ENCODE measurements at regions not wholly inside any gene's neighbourhood (a gene's known extent, or its start where the extent isn't known, plus 50 kb on each side); places are given as distances from the start of the nearest gene placed in this dataset.
"Not testable (repeated sequence)": the region's sequence is repeated elsewhere in the genome, so short reads cannot be mapped to it uniquely, and the experiment has no call there.

DNA sequence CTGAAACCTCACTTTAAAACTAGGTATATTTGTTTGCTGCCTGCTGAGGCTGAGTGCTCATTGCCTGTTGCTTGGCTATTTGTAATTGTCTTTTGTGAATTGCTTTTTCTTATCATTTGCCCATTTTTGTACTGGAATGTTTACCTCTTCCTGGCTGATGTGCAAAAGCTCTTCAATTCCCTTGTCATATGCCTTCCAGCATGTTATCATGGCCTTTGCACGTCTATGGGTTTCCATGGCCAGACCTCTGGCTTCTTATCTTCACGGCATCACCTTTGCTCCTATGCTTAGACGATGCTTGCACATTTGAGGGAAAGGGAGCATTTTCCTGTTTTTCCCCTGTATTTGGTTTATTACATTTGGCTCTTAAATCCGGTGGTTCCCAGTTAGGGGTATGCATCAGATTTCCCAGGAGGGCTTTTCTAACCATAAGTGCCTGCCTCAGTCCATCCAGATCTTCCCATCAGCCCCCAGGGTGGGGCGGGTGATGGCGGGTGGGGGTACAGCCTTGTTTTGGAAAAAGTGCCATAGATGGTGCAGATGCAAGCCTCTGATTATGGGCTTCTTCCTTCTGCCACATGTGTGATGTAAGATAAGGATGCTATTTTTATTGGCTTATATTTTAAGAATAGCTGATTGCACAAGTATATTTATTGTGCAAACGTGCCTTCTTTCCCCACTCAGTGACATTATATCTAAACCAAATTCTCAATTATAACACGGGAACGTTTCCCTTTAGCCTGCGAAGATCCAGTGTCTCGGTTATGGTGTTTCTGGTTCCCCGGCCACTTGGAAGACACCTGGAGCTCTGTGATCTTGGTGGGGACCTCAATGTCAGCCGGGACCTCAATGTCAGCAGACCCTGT is 70.6 kb upstream of the SEPTIN5 start:
- no peak for DNase-seq

DNA sequence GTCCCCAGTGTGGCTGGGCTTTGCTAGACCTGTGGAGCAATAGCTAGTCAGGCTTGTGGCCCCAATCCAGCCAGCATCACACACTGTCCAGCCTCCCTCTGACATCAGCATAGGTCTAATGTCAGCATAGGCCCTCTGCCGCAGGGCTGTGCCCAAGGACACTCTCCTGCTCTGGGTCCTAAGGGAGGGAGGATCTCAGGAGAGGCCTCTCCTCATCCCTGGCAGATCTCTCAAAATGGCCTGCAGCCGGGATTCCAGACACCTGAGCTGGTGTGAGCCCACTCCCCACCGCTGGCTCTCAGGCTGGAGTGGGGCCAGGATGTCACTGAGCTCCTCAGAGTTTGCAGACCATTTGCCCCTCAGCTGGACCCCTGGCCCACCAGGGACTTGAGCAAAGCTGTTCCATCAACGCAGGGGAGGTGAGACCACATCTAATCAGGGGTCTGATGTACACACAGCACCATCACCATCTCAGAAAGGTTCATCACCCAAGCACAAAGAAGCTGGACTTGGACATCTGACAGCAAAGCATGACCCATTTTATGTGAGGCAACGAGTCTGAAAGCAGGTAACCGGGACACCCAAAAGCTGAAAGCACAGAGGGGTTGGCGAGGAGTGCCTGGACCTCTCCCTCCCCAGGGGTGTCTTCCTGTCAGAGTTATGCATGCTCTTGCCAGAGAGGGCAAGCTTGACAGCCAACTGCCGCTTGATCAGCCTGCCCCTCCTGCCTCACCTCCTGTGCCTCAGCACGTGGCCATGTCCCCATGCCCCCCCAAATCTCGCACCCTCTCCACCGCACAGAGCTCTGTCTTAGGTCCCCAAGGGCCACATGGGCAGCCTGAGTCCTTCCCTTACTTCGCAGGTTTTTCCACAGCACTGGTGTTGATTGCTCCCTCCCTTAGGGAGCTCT is 69.7 kb upstream of the SEPTIN5 start:
- no peak for DNase-seq

DNA sequence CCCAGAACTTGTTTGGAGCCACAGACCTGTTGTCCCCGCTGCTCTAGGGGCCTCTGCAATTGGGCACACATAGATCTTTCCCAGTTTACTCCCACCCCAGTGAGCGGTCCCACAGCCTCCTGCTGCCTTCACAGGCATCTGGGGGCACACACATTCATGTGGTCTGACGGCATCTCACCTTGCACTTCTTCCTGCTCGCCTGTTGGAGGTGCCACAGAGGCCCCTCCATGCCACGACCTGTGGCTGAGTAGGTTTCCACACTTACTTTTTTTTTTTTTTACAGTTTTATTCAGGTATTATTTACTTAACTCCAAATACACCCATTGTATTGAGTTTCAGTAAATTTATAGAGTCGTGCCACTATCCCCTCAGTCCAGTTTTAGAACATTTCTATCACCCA is 68.9 kb upstream of the SEPTIN5 start:
- DNase-seq = no peak

DNA sequence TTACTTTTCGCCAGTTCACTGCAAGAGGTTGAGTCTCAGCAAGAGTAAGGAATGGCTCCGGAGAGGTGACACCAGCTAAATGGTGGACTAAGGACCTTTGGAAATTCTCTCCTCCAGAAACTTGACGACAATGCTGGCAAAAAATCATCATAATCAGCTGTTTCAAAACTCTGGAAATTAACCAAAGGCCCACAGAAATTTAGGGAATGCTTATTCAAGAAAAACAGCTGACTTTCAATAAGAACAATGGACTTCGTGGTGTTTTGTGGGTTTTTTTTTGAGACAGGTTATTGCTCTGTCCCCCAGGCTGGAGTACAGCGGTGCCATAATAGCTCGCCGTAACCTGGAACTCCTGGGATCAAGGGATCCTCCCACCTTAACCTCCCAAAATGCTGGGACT is 68.4 kb upstream of the SEPTIN5 start:
- no peak for DNase-seq

DNA sequence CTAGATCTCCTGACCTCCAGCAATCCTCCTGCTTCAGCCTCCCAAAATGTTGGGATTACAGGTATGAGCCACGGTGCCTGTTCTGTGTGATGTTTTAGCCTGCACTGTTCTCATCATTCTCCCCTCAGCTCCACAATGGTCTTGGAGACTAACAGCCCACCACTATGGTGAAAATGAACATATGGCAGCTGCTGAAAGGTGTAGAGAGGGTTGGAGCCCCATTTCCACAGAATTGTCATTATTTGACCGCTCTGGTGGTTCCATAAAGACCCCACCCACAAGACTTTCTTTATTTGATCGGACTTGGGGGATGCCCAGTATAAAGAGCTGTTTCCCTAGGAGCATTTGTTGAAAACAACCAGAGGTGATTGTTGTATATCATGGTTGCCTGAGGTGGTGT is 67.9 kb upstream of the SEPTIN5 start:
- DNase-seq = no peak

DNA sequence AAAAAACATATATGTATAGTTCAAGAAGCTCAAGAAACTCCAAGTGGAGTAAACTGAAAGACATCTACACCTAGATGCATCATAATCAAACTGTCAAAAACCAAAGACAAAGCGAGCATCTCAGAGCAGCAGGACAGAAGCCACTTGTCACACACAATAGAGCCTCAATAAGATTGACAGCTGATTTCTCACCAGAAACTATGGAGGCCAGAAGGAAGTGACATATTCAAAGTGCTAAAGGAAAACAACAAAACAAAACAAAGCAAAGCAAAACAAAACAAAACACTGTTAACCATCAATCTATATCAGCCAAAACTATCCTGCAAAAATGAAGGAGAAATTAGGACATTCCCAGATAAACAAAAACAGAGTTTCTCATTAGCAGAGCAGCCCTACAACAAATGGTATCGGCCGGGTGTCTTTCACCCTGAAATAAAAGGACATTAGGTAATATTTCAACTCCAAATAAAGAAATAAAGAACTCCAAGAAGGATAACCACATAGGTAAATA is 65.8 kb upstream of the SEPTIN5 start:
- no peak for DNase-seq

DNA sequence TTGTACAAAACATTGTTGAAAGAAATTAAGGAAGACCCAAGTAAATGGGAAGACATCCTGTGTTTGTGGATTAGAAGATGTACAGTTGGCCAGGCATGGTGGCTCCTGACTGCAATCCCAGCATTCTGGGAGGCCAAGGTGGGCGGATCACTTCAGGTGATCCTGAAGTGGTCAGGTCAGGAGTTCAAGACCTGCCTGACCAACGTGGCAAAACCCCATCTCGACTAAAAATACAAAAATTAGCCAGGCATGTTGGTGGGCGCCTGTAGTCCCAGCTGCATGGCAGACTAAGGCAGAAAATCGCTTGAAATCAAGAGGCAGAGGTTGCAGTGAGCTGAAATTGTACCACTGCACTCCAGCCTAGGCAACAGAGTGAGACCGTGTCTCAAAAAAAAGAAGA is 62.0 kb upstream of the SEPTIN5 start:
- DNase-seq = no peak

DNA sequence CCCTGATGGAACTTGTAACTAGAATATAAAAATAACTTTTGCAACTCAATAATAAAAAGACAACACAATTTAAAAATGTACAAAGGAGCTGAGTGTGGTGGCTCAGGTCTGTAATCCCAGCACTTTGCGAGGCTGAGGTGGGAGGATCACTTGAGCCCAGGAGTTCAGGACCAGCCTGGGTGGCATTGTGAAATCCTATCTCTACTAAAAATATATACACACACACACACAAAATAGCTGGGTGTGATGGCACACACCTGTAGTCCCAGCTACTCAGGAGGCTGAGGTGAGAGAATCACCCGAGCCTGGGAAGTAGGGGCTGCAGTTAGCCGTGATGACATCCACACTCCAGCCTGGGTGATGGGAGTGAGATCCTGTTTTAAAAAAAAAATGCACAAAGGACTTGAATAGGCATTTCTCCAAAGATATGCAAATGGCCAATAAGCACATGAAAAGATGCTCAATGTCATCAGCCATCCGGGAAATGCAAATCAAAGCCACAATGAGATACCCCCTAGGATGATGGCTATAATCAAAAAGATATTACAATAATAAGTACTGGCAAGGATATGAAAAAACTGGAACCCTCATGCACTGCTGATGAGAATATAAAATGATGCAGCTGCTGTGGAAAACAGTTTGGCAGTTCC is 59.8 kb upstream of the SEPTIN5 start:
- DNase-seq = no peak

DNA sequence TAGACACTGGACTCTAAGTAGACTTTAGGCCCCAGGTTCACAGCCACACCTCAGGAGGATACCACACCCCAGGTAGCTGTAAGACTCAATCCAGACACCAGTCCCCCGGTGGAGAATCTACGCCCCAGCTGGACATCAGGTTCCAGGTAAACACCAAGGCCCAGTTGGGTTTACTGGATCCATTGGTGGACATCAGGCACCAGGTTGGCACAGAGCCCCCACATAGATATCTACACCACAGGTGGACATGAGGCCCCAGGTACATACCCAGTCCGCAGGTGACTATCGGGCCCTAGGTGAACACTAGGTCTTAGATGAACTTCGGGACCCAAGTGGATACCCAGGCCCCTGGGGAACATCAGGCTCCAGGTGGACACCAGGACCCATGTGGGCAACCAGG is 58.9 kb upstream of the SEPTIN5 start:
- no peak for DNase-seq

DNA sequence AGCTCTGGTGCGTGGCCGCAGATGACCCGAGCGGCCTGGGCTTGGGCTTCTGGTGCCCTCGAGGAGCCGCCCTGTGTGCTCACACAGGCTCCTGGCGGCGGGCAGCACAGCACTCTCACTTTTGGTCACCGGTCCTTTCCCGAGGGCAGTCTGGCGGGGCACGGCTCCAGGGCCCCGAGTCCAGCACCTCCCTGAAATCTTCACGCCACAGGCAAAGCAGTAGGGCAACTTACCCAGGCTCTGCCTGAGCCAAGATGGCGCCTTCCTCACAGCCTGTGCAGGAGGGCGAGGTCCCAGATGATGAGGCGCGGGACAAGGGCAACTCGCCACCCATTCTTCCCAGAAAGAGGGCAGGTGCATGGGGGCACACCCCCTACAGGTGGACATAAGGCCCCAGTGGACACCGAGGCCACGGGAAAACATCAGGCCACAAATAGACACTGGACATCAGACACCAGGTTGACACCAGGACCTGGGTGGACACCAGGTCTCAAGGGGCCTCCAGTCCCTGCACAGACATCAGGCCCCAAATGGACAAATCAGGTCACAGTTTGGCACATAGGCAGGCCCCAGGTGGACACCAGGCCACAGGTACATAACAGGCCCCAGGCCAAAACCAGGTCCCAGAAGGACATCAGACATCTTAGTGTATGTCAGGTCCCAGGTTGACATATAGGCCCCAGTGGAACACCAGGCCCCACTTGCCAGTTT is 57.6 kb upstream of the SEPTIN5 start:
- no peak for DNase-seq

DNA sequence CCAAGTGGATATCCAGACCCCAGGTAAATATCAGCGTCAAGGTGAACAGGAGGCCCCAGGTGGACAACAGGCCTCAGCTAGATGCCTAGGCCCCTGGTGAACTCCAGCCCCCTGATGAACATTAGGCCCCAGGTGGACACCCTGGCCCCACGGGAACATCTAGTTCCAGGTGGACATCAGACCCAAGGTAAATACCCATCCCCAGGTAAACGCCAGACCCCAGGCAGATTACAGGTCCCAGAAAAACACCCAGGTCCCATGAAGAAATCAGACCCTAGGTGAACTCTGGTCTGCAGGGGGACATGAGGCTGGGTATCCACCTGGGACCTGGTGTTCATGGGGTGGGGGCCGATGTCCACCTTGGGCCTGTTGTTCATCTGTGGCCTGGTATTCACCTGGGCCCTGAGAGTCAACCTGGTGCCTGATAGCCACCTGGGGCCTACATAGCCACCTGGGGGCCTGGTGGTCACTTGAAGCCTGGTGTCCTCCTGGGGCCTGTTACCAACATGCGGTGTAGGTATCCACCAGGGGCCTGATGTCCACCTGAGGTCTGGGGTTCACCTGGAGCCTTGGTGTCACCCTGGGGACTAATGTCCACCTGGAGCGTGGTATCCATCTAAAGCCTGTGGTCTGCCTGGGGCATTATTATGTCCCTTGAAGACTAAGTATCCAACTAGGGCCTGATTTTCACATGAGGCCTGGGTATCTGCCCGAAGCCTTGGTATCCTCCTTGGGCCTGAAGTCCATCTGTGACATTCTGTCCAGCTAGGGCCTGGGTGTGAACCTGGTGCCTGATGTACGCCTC is 56.8 kb upstream of the SEPTIN5 start:
- DNase-seq = no peak

DNA sequence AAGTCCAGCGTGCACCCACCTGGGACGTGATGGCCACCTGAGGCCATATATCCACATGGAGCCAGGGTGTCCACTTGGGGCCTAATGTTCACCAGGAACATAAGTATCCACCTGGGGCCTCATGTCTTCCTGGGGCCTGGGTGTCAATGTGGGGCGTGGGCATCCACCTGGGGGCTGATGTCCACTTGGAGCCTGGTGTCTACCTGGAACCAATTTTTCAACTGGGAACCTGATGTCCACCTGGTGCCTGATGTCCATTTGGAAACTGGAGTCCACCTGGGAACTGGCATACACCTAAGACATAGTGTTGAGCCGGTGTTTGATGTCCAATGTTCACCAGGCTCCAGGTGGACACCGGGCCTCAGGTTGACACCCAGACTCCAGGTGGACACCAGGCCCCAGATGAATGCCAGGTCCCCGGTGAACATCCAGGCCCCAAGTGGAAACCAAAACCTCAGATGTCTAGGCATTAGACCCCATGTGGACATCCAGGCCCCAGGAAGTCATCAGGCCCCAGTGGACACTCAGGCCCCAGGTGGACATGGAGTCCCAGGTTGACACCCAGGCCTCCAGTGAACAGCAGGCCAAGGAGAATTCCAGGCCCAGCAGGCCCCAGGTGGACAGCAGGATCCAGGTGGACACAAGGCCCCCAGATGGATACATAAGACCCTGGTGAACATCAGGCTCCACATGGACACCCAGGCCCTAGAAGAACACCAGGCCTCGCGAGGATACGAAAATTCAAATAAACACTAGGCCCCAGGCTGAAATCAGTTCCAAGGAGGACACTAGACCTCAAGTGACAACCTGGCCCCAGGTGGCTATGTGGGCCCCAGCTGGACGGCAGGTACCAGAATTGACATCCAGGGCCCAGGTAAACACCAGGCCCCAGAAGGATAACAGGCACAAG is 56.0 kb upstream of the SEPTIN5 start:
- no peak for DNase-seq

DNA sequence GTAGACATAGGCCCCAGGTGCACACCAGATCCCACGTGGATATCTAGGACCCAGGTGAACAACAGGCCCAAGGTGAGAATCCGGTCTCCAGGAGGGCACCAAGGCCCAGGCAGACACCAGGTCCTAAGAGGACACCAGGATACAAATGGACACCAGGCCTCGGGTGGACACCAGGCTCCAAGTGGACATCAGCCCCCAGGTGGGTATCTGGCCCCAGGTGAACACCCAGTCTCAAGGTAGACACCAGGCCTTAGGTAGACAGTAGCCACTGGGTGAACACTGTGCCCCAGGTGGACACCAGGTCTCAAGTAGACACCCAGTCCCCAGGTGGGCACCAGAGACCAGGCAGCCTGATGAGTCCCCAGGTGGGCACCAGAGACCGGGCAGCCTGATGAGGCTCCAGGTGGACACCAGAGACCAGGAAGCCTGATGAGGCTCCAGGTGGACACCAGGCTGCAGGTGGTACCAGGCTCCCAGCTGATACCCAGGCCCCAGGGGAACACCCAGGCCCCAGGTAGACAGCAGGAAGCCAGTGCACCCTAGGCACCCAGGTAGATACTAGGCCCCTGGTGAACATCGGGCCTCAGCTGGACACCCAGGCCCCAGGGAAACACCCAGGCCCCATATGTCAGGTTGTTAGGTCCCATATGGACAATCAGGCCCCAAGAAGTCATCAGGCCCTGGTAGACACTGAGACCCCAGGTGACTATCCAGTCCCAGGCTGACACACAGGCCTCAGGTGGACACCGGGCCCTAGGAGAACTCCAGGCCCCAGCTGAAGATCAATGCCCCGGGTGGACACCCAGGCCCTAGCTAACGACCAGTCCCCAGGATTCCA is 55.1 kb upstream of the SEPTIN5 start:
- DNase-seq = no peak

DNA sequence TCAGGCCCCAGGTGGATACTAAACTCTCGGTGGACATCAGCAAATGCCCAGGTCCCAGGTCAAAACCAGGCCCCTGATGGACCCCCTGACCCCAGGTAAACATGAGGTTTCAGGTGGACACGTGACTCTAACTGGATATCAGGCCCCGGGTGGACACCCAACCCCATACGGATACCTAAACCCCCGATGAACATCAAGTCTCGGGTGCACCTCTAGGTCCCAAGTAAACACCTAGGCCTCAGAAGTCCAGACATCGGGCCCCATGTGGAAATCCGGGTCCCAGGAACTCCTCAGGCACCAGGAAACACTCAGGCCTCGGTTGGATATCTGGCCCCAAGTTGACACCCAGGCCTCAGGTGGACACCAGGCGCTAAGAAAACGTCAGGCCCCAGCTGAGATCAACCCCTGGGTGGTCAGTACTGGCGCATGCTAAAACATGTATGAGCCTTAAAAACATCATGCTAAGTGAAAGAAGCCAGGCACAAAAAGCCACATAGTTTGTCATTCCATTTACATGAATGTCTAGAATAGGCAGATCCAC is 54.4 kb upstream of the SEPTIN5 start:
- no peak for DNase-seq

DNA sequence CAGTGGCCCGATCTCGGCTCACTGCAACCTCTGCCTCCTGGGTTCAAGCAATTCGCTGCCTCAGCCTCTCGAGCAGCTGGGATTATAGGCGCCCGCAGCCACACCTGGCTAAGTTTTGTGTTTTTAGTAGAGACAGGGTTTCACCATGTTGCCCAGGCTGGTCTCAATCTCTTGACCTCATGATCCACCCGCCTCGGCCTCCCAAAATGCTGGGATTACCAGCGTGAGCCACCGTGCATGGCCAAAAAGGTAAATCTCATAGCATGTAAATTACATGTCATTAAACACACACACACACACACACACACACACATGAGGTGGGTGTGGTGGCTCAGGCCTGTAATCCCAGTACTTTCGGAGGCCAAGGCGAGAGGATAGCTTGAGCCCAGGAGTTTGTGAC is 53.7 kb upstream of the SEPTIN5 start:
- not testable (repeated sequence) for DNase-seq

DNA sequence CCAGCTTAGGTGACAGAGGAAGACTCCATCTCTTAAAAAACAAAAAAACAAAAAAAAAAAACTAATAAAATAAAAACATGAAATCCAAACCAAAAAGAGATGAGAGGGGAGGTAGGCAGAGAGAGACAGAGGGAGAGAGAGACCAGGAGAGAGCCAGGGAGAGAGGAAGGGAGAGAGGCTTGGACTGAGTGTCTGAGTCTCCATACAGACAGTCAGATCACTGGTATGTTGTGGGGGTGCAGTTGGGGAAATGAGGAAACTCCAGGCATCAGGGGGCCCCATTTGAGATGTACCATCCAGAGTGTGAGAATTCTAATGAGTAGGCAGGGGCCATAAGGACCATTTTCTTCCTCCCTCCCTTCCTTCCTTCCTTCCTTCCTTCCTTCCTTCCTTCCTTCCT is 53.1 kb upstream of the SEPTIN5 start:
- DNase-seq = no peak

DNA sequence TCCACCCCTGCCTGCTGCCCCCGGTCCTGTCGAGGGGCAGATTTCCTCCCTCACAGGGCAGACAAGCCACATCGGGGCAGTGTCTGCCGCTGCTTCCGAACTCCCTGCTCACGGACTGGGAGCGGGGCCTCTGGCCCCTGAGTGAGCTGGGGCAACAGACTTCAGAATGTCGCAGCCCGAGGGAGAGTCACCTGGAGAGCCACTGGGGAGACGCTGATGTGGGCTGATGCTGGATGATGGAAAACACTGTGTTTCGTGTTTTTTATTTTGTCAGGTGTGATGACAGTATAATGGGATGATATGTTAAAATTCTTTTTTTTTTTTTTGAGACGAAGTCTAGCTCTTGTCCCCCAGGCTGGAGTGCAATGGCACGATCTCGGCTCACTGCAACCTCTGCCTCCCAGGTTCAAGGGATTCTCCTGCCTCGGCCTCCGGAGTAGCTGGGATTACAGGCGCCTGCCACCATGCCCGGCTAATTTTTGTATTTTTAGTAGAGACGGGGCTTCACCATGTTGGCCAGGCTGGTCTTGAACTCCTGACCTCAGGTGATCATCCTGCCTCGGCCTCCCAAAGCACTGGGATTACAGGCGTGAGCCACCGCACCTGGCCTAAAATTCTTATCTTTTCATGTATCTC is 52.1 kb upstream of the SEPTIN5 start:
- not testable (repeated sequence) for DNase-seq

DNA sequence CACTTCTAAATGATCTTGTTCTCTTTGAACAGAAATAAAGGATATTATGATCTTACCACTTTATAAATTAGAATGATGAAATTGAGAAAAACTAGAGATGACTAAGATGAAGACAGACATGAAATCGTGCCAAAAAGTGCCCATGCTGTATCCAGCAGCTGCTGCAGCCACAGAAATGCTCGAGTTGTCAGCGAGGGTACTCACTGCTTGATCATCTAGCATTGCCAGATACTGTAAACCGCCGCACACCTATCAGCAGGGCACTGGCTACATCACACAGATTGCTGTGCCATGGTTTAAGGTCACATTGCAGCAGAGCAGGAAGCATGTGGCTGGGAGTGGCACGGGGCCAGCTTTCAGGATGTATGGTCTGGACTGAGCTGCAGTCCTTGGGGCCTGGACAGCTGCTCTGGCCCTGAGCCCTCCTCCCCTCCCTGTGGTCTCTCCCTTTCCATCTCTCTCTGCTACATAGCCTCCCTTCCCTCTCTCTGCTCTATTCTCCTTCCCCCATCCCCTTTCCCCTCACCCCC is 51.0 kb upstream of the SEPTIN5 start:
- DNase-seq = peak; percentile 47
